GM18517 (cell line): ENCODE measurements at regions not wholly inside any gene's neighbourhood (a gene's known extent, or its start where the extent isn't known, plus 50 kb on each side); places are given as distances from the start of the nearest gene placed in this dataset.
"Not testable (repeated sequence)": the region's sequence is repeated elsewhere in the genome, so short reads cannot be mapped to it uniquely, and the experiment has no call there.

Experiments
- ATAC-seq: cut with Tn5 transposase; IDR thresholded peaks from one replicate; pipeline ENCODE4 v1.9.1; 2021; ENCODE audit warnings: mild to moderate bottlenecking, moderate library complexity; ENCODE audit not compliant: unreplicated experiment

DNA sequence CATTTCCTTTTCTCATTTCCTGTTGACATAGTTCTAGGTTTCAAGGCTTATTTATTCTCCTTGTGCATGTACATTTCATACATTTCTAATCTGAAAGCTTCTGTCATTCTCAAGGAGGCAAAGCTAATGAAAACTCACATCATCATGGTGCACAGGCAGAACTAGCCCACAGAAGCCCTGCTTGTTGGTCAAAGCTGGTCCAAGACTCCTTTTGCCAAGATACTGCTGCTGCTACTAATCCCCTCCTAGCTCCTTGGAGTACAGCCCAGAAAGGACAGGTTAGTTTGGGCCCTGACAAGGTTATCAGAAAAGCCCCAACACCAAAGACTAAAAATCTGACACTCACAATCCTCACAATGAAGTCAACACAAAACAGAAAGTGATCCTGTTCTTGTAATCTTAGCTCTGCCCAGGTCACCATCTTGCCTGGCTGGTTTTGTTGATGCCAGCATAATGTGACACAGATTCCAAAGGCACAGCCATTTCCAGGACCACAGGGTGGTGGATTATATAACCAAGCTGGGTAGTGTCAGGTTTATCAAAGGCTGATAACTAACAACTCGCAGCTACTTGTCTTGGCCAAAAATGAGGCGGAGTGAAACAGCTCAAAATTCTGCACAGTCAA is 417.4 kb downstream of the NDFIP2 start:
- ATAC-seq = no peak

DNA sequence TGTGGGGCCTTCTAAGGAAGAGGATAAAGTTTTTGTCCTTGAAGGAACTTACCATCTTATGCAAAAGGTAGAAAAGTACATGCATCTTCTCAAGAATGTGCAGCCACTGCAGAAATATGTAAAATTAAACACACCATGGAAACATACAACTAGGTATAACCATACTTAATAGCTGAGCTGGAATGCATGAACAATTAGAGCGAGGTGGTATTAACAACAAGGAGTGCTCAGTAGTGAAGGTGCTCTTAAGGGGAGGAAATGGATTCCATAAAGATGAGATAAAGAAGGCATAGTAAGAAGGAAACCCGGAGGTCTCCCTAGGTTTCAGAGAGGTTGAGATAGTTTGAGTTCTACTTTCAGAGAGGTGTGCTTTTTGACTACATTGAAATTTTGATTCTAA is 415.9 kb downstream of the NDFIP2 start:
- no peak for ATAC-seq

DNA sequence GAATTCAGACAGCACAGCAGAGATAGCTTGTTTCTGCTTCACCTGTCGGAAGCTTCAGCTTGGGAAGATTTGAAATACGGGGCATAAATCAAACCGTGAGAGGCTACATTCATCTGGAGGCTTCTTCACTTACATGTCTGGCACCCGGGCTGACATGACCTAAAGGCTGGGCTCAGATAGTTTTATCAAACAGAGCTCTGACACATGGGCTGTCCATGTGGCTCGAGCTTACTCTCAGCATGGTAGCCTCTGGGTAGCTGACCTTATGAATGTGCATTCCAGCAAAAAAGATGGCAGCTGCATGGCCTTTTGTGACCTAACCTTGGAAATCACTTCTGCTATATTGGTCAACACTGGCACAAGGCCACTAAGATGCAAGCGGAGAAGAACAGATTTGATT is 414.5 kb downstream of the NDFIP2 start:
- no peak for ATAC-seq

DNA sequence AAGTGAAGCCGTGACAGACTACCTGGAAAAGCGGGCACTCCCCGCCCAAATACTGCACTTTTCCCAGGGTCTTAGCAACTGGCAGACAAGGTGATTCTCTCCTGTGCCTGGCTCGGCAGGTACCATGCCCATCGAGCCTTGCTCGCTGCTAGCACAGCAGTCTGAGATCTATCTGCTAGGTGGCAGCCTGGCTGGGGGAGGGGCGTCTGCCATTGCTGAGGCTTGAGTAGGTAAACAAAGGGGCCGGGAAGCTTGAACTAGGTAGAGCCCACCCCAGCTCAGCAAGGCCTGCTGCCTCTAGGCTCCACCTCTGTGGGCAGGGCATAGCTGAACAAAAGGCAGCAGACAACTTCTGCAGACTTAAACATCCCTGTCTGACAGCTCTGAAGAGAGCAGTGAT is 406.3 kb downstream of the NDFIP2 start:
- not testable (repeated sequence) for ATAC-seq

GRCh38 chr13:79886601-79887000 is 405.6 kb downstream of the NDFIP2 start:
- ATAC-seq = no peak

DNA sequence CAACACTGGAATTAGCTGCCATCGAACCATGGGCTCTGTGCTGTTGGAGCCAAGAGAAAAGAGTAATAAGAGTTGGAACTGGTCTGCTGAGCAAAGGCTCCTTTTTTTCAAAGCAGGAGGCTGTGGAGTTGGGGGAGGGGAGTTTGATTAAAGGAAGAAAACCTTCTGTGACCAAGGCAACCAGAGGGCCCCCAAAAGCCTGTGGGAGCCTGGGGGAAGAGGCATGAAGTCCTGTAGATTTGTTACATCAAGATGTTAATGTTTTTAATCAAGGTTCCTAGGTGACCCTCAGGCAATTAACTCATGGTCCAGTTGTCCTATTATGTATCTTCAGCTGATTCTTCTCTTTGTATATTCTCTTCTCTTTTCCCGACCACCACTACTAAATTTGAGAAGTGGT is 403.9 kb downstream of the NDFIP2 start:
- no peak for ATAC-seq

DNA sequence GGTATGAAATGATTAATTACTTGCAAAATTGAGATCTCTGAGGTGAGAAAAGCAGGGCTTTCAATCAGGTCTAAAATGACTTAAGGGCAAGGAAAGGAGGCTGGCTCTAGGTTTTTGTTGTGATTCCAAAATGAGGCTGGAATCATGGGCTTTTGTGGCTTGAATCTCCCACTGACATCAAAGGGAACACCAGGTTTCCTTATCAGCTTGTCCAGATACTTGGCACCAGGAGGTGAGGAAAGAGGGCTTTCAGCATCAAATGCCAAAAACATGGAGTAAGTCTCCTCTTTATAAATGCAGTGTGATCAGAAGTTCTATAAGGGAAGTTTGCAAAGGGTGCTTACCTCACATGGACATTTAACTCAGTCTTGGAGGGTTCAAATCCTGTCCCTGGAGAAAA is 402.3 kb downstream of the NDFIP2 start:
- no peak for ATAC-seq

- no peak for ATAC-seq
These were observed 399.9 kb downstream of the NDFIP2 start for GRCh38 chr13:79880818-79881217.

- no peak for ATAC-seq
These were observed 393.7 kb downstream of the NDFIP2 start for GRCh38 chr13:79874396-79875360.

GRCh38 chr13:79871594-79871993 is 390.6 kb downstream of the NDFIP2 start:
- no peak for ATAC-seq

GRCh38 chr13:79870766-79871165 is 389.8 kb downstream of the NDFIP2 start:
- ATAC-seq = no peak

DNA sequence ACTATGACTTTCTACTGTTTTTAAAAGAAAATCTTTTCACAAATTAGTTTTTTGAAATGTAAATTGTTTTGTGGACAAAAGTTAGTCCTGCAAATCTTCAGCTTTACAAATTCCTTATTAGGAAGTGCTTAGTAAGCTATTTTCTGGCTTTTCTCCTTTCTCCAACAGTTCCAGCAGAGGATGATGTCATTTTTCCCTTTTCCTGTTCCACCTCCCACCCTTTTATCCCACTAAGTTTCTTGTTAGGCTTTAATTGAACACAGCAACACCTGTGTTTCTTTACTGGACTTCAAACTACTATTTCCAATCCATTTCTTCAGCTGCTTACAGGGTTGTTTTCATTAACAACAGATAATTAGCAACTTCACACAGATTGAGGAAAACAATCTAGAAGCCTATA is 389.2 kb downstream of the NDFIP2 start:
- ATAC-seq = no peak

- no peak for ATAC-seq
These were observed 388.4 kb downstream of the NDFIP2 start for GRCh38 chr13:79869326-79869725.

DNA sequence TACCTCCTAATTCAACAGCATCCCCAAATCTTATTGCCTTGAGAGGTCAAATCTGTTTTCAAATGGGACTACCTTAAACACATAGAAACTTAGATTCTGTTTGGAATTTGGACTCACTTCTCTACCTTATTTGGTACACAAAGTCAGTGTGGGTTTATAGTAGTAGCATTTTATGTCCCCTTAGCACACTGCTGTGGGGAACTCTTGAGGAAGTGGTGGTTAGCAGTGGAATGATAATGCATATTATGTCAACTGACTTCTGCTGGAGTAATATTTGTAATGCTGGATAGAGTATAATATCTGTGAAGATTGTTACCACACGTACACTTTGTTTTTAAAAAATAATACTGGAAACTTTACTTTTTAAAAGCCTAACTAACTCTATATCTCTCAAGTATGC is 386.3 kb downstream of the NDFIP2 start:
- no peak for ATAC-seq

- ATAC-seq = no peak
These were observed 385.5 kb downstream of the NDFIP2 start for GRCh38 chr13:79866436-79866835.

DNA sequence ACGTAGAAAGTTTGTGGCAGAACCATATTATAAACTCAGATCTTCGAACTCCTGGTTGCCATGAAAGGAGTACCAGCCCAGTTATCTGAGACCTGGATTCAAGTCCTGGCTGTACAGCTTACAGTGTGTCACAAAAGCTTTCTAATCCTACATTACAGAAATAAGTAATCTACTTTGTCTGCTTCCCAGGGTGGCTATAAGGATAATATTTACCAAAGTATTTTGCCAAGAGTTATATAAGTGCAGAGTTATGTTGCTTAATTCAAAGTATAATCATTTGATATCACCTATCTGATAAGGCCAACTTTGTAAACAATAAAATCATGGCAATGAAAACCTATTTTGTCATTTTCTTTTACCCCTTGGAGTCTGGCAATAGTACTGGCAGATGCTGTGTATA is 381.6 kb downstream of the NDFIP2 start:
- ATAC-seq = no peak

DNA sequence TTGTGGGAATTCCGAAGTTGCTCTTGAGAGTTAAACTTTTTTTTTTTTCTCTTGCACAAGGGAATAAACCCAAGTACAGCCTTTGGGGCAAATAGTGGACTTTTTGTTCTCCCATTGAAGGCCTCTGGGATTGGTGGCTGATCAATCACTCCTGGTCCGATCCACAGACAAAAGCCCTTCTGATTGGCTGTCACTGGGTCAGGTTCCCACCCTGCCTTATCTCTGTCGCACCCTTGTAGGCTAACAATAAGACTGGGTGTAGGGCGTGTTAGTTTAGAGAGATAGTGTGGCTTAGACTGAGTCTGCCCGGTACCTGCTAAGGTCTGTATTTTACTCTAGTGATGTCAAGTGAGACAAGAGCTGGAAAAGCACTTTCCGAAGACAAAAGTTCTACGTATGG is 380.8 kb downstream of the NDFIP2 start:
- ATAC-seq = no peak

GRCh38 chr13:79860791-79861190 is 379.8 kb downstream of the NDFIP2 start:
- ATAC-seq = no peak

DNA sequence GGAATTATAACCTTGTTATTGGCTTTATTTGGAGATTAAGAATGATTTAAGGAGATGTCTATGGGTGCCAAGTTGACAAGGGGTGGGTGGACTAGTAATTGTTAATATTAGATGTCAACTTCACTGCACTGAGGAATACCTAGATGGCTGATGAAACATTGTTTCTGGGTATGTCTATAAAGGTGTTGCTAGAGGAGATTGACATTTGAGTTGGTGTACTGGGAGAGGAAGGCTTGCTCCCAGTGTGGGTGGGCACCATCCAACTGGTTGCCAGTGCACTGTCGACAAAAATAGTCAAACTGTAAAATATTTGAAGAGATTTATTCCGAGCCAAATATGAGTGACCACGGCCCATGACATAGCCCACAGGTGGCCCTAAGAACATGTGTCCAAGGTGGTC is 378.8 kb downstream of the NDFIP2 start:
- no peak for ATAC-seq

DNA sequence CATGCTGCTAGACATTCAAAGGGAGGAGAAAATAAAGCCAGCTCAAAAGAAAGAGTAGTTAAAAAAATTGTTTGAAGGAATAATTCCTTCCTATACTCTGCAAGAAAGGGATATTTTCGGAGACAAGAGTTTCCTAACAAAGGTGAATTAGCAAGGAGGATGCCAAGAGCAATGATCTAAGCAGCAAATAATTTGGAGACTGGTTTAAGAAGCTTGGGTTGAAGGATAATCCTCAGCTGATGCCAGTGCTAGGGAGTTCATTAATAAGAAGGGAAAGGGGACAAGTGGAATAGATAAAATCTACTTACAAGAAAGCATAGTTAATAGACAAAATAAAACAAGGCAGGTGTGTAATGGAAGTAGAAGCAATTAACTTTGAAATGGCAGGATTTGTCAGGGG is 372.3 kb downstream of the NDFIP2 start:
- no peak for ATAC-seq

GRCh38 chr13:79851318-79851717 is 370.4 kb downstream of the NDFIP2 start:
- no peak for ATAC-seq

DNA sequence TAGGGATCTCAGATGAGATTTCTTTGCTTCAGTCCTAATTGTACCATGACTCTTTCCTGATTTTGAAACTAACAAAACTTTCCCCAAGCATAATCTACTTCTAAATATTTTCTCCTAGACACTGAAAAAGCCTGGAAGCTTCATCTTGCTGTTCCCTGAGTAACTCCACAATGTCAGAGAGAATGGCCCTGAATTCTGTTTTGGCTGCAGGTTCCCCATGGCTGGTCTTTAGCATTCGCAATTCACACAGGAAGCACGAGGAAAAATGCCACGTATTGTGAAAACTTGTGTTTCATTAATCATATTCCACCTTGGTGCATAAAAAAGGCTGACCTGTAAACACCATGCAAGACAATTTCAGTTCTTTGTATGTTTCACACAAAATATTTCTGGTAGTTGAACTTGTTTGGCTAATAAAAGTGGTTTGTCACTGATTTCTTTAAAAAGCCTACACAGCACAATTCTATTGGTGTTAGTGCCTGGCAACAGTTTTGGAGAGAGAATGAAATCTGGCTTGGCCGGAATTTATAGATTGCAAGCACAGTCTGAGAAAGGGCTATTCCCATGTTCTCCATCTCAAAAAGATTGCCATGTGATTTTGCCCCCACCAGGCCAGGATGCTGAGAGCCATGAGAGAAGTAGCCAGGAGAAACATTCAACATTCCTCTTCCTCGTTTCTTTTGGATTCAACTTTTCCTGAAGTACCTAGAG is 367.1 kb downstream of the NDFIP2 start:
- ATAC-seq = no peak
